Renal pelvis (tissue), 1 donor: ENCODE measurements at regions not wholly inside any gene's neighbourhood (a gene's known extent, or its start where the extent isn't known, plus 50 kb on each side); places are given as distances from the start of the nearest gene placed in this dataset.

Experiments used
- DNase-seq: peaks from one replicate; pipeline ENCODE4 v3.0.0-alpha.2; 2013

- no peak for DNase-seq
Measured at GRCh38 chr13:76711550-76712182, 174.5 kb downstream of the KCTD12 start.

GRCh38 chr13:76709851-76710250 is 176.4 kb downstream of the KCTD12 start:
- no peak for DNase-seq

- DNase-seq = no peak
Measured at GRCh38 chr13:76708138-76708688, 178.0 kb downstream of the KCTD12 start.

GRCh38 chr13:76707360-76707759 is 178.8 kb downstream of the KCTD12 start:
- no peak for DNase-seq

- no peak for DNase-seq
Measured at GRCh38 chr13:76703621-76704288, 182.4 kb downstream of the KCTD12 start.

- DNase-seq = no peak
Measured at GRCh38 chr13:76703216-76703615, 183.0 kb downstream of the KCTD12 start.

GRCh38 chr13:76697288-76697687 is 188.9 kb downstream of the KCTD12 start:
- DNase-seq = no peak

- DNase-seq = no peak
Measured at GRCh38 chr13:76696370-76696769, 189.8 kb downstream of the KCTD12 start.

- DNase-seq = no peak
Measured at GRCh38 chr13:76693086-76693485, 193.1 kb downstream of the KCTD12 start.

- DNase-seq = no peak
Measured at GRCh38 chr13:76692346-76692745, 193.9 kb downstream of the KCTD12 start.

GRCh38 chr13:76690611-76691010 is 195.6 kb downstream of the KCTD12 start:
- DNase-seq = no peak

GRCh38 chr13:76687467-76687866 is 198.7 kb downstream of the KCTD12 start:
- DNase-seq = no peak

GRCh38 chr13:76685938-76686337 is 200.3 kb downstream of the KCTD12 start:
- DNase-seq = no peak

- DNase-seq = no peak
Measured at GRCh38 chr13:76684336-76684735, 201.9 kb downstream of the KCTD12 start.

GRCh38 chr13:76683854-76684253 is 202.4 kb downstream of the KCTD12 start:
- DNase-seq = no peak

GRCh38 chr13:76683168-76683567 is 203.0 kb downstream of the KCTD12 start:
- DNase-seq = no peak

GRCh38 chr13:76680112-76680511 is 206.1 kb downstream of the KCTD12 start:
- no peak for DNase-seq

- DNase-seq = peak; percentile 7
Measured at GRCh38 chr13:76677043-76677442, 209.2 kb downstream of the KCTD12 start.

GRCh38 chr13:76672420-76672819 is 213.8 kb downstream of the KCTD12 start:
- DNase-seq = no peak

- DNase-seq = no peak
Measured at GRCh38 chr13:76668716-76669115, 217.5 kb downstream of the KCTD12 start.

GRCh38 chr13:76668141-76668540 is 218.1 kb downstream of the KCTD12 start:
- no peak for DNase-seq

- DNase-seq = peak; percentile 20
Measured at GRCh38 chr13:76667551-76667950, 218.7 kb downstream of the KCTD12 start.

GRCh38 chr13:76663592-76664335 is 222.4 kb downstream of the KCTD12 start:
- no peak for DNase-seq
